ENCODE measurements at regions not wholly inside any gene's neighbourhood (a gene's known extent, or its start where the extent isn't known, plus 50 kb on each side); places are given as distances from the start of the nearest gene placed in this dataset.

DNA sequence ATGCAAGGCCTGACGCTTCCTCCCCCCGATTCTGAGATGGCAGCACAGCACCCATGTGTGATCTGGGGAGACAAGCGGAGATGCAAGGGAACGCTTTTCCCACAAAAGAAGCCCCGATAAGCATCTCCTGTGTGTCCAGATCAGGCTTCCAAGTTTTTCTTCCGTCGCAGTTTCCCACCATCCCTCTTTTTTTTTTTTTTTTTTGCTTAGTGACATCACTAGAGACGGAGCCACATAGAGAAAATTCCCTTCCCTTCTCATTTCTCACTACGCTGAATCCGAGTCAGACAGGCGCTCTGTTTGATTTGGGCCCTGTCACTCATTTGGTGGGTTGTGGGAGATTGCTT lies 160.9 kb downstream of the HSD17B3 start:
- TF ChIP-seq, protein P1, sequence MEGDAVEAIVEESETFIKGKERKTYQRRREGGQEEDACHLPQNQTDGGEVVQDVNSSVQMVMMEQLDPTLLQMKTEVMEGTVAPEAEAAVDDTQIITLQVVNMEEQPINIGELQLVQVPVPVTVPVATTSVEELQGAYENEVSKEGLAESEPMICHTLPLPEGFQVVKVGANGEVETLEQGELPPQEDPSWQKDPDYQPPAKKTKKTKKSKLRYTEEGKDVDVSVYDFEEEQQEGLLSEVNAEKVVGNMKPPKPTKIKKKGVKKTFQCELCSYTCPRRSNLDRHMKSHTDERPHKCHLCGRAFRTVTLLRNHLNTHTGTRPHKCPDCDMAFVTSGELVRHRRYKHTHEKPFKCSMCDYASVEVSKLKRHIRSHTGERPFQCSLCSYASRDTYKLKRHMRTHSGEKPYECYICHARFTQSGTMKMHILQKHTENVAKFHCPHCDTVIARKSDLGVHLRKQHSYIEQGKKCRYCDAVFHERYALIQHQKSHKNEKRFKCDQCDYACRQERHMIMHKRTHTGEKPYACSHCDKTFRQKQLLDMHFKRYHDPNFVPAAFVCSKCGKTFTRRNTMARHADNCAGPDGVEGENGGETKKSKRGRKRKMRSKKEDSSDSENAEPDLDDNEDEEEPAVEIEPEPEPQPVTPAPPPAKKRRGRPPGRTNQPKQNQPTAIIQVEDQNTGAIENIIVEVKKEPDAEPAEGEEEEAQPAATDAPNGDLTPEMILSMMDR (conservative IDR thresholded peaks at IDR 0.05; ENCODE audit: low read length): no peak
- no peak for TF ChIP-seq EZH2phosphoT487 (IDR thresholded peaks at IDR 0.05; ENCODE audit: borderline replicate concordance)

All from Loucy (cell line).